Muscle layer of colon (tissue), 2 donors: ENCODE measurements at regions not wholly inside any gene's neighbourhood (a gene's known extent, or its start where the extent isn't known, plus 50 kb on each side); places are given as distances from the start of the nearest gene placed in this dataset.
"Not testable (repeated sequence)": the region's sequence is repeated elsewhere in the genome, so short reads cannot be mapped to it uniquely, and the experiment has no call there.

Source experiments
- H3K27ac ChIP-seq: one replicate; pipeline ENCODE4 v1.7.0; 2013; ENCODE audit warnings: low read depth, mild to moderate bottlenecking, low read length, moderate library complexity
- H3K27me3 ChIP-seq, 2 donors: one replicate each; pipeline ENCODE4 v1.7.0; 2013; ENCODE audit warnings: low read length in 2 of 2, mild to moderate bottlenecking in 2 of 2; ENCODE audit not compliant: insufficient read depth in 2 of 2, control insufficient read depth in 1 of 2
- H3K36me3 ChIP-seq: one replicate; pipeline ENCODE4 v1.7.0; 2013; ENCODE audit warnings: mild to moderate bottlenecking, low read length; ENCODE audit not compliant: insufficient read depth
- H3K4me1 ChIP-seq: one replicate; pipeline ENCODE4 v1.7.0; 2013; ENCODE audit warnings: mild to moderate bottlenecking, low read length; ENCODE audit not compliant: insufficient read depth
- H3K4me3 ChIP-seq, 2 donors: one replicate each; pipeline ENCODE4 v1.7.0; 2013; ENCODE audit warnings: low read length in 2 of 2, low read depth in 1 of 2, mild to moderate bottlenecking in 1 of 2, moderate library complexity in 1 of 2
- H3K9ac ChIP-seq: one replicate; pipeline ENCODE4 v1.7.0; 2013; ENCODE audit warnings: low read length
- H3K9me3 ChIP-seq: one replicate; pipeline ENCODE4 v1.7.0; 2013; ENCODE audit warnings: mild to moderate bottlenecking, low read length
- donor health status: abdominal sarcoma.
- donor health status: Adenocarcinoma of cecum.

GRCh38 chr6:78231002-78231401 lies 578.2 kb downstream of the MEI4 start:
- H3K27ac ChIP-seq: no peak overlapping the region
- no peaks in the 10 kb centered on the region for H3K36me3 ChIP-seq
- H3K27me3 ChIP-seq: no peaks in the 10 kb centered on the region
- no peaks in the 10 kb centered on the region for H3K9me3 ChIP-seq
- no peaks in the 10 kb centered on the region for H3K4me1 ChIP-seq
- no peak overlapping the region for H3K9ac ChIP-seq
- no peak overlapping the region for H3K4me3 ChIP-seq

DNA sequence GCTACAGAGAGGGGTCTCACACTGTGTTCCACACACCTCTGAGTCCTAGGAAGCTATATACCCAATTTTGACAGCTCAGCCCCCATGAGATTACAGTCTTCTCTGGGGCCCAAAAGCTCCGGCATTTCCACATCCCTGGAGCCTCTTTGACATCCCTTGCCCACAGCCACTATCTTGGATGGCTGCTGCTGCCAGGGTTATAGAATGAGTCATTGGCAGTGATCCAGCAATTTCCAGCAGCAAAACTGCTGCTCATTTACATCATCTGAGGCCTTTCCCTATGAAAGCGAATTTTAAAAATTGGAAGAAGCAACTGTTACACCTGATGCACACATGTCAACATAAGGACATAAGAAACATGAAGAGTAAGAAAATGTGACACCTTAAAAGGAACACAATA lies 590.7 kb downstream of the MEI4 start:
- Histone ChIP-seq H3K9me3 (no peaks in the 10 kb centered on the region), H3K4me3 (no peak overlapping the region), H3K4me1 (no peaks in the 10 kb centered on the region), H3K27ac (no peak overlapping the region), H3K36me3 (no peaks in the 10 kb centered on the region), H3K27me3 (no peaks in the 10 kb centered on the region), H3K9ac (no peak overlapping the region)

- no peak overlapping the region for H3K9ac ChIP-seq
- H3K27ac ChIP-seq: no peak overlapping the region
- H3K4me1 ChIP-seq: no peaks in the 10 kb centered on the region
- H3K9me3 ChIP-seq: no peaks in the 10 kb centered on the region
- H3K4me3 ChIP-seq: no peak overlapping the region
- H3K36me3 ChIP-seq: no peaks in the 10 kb centered on the region
- H3K27me3 ChIP-seq: no peaks in the 10 kb centered on the region
These were observed 599.1 kb downstream of the MEI4 start for GRCh38 chr6:78251931-78252330.

DNA sequence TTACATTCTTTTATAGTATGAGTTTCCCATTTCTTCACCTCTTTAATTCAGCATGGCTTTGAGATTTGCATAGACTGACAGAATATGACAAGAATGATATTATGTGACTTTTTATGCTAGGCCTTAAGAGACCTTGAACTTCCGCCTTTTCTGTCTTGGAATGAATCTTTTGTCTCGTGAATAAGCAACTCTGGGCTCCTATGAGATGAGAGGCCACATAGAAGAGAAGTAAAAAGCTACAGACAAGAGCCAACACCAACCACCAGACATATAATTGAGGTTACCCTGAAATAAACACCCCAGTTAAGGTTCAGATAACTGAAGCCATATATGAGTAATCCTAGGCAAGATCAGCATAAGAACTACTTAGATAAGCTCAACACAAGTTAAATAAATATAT lies 600.8 kb downstream of the MEI4 start:
- no peak overlapping the region for H3K27ac ChIP-seq
- H3K4me1 ChIP-seq: no peaks in the 10 kb centered on the region
- no peak overlapping the region for H3K4me3 ChIP-seq
- no peaks in the 10 kb centered on the region for H3K36me3 ChIP-seq
- no peak overlapping the region for H3K9ac ChIP-seq
- no peaks in the 10 kb centered on the region for H3K9me3 ChIP-seq
- H3K27me3 ChIP-seq: no peaks in the 10 kb centered on the region

DNA sequence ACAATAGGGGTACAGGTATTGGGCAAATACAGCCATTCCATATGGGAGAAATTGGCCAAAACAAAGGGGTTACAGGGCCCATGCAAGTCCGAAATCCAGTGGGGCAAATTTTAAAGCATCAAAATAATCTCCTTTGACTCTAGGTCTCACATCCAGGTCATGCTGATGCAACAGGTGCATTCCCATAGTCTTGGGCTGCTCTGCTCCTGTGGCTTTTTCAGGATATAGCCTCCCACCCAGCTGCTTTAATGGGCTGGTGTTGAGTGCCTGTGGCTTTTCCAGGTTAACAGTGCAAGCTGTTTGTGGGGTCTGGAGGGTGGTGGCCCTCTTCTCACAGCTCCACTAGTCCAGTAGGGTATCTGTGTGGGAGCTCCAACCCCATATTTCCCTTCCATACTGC lies 607.1 kb downstream of the MEI4 start:
- Histone ChIP-seq H3K9ac (no peak overlapping the region), H3K27ac (no peak overlapping the region), H3K36me3 (no peaks in the 10 kb centered on the region), H3K27me3 (no peaks in the 10 kb centered on the region), H3K9me3 (no peaks in the 10 kb centered on the region), H3K4me3 (no peak overlapping the region), H3K4me1 (no peaks in the 10 kb centered on the region)

DNA sequence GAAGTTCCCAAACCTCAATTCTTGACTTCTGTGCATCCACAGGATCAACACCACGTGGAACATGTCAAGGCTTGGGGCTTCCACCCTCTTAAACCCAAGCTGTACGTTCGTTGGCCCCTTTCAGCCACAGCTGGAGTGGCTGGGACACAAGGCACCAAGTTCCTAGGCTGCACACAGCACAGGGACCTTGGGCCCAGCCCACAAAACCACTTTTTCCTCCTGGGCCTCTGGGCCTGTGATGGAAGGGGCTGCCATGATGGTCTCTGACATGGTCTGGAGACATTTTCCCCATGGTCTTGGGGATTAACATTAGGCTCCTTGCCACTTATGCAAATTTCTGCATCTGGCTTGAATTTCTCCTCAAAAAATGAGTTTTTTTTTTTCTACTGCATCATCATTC lies 606.9 kb upstream of the IRAK1BP1 start:
- not testable (repeated sequence) for H3K4me3 ChIP-seq, H3K9me3 ChIP-seq, H3K27me3 ChIP-seq, H3K9ac ChIP-seq, H3K4me1 ChIP-seq, H3K36me3 ChIP-seq, H3K27ac ChIP-seq

DNA sequence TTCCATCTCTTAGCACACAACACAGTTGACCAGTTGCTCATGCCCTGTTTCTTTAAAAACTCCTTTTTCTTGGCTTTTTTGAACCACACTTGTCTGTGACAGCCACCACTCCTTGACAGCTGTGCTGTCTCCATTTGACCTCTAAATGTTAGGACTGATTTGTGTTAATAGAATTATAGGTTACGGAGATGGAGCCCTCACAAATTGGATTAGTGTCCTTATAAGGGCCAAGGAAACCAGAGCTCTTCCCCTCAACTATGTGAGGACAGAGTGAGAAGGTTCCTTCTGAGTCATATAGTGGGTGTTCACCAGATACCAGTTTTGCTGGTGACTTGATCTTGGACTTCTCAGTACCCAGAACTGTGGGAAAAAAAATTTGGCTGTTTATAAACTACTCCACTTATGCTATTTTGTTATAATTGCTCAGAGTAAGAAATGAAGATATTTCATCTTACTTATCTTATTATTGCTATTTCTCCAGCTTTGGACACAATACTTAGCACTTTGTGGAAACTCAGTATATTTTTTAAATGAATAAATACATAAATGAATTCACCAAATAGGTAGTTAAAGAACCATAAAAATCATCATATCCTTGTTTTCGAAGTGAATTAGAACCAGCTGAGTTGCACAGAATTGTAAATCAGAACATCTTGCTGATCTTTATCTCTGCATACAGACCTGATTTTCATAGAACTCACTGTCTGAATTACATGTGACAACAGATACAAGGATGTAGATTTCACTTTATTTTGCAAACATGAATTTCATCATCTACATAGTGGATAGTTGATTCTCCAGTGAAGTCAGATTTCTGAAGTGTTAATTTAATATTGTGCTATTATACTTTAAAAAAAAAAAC lies 598.5 kb upstream of the IRAK1BP1 start:
- no peaks in the 10 kb centered on the region for H3K27me3 ChIP-seq
- no peak overlapping the region for H3K9ac ChIP-seq
- no peaks in the 10 kb centered on the region for H3K36me3 ChIP-seq
- no peaks in the 10 kb centered on the region for H3K9me3 ChIP-seq
- no peak overlapping the region for H3K27ac ChIP-seq
- no peaks in the 10 kb centered on the region for H3K4me1 ChIP-seq
- H3K4me3 ChIP-seq: no peak overlapping the region

DNA sequence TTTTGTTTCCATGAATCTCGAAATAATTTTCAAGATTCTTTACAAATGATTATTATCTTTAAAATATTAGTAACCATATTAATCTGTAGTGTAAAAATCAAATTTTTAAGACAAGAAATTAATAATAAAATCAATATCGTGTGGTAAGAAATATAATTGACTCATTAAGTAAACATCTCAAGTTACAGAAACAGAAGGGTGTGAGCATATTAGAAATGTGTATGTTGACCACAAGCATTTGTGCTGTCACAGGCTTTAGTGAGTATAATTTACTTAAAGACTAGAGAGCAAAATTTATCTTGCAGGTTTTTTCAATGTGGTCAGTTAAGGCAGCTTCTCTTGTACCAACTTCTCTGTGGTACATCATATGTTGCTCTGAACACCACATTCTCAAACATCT lies 566.5 kb upstream of the IRAK1BP1 start:
- Histone ChIP-seq H3K9me3 (no peaks in the 10 kb centered on the region), H3K4me3 (no peak overlapping the region), H3K9ac (no peak overlapping the region), H3K4me1 (no peaks in the 10 kb centered on the region), H3K36me3 (no peaks in the 10 kb centered on the region), H3K27ac (no peak overlapping the region), H3K27me3 (no peaks in the 10 kb centered on the region)

GRCh38 chr6:78302411-78302810 lies 564.9 kb upstream of the IRAK1BP1 start:
- H3K27me3 ChIP-seq: no peaks in the 10 kb centered on the region
- H3K4me3 ChIP-seq: no peak overlapping the region
- no peaks in the 10 kb centered on the region for H3K4me1 ChIP-seq
- no peak overlapping the region for H3K27ac ChIP-seq
- no peaks in the 10 kb centered on the region for H3K9me3 ChIP-seq
- H3K9ac ChIP-seq: no peak overlapping the region
- no peaks in the 10 kb centered on the region for H3K36me3 ChIP-seq

DNA sequence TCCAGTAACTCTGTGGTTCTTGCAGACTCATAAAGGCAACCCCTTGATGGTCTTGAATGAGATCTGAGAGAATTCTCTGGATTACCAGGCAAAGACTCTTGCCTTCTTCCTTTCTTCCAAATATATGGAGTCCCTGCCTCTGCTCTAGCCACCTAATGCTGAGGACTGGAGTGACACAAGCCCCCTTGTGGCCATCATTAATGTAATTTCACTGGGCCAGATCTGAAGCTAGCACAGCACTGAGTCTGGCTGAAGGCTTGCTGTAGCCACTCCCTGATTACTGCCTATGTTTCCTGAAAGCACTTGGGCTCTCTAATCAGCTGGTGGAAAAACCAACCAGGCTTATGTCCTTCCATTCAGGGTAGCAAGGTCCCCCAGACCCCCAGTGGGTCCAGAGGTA lies 559.3 kb upstream of the IRAK1BP1 start:
- Histone ChIP-seq H3K27me3 (no peaks in the 10 kb centered on the region), H3K36me3 (no peaks in the 10 kb centered on the region), H3K27ac (no peak overlapping the region), H3K4me3 (no peak overlapping the region), H3K9ac (no peak overlapping the region), H3K9me3 (no peaks in the 10 kb centered on the region), H3K4me1 (no peaks in the 10 kb centered on the region)

DNA sequence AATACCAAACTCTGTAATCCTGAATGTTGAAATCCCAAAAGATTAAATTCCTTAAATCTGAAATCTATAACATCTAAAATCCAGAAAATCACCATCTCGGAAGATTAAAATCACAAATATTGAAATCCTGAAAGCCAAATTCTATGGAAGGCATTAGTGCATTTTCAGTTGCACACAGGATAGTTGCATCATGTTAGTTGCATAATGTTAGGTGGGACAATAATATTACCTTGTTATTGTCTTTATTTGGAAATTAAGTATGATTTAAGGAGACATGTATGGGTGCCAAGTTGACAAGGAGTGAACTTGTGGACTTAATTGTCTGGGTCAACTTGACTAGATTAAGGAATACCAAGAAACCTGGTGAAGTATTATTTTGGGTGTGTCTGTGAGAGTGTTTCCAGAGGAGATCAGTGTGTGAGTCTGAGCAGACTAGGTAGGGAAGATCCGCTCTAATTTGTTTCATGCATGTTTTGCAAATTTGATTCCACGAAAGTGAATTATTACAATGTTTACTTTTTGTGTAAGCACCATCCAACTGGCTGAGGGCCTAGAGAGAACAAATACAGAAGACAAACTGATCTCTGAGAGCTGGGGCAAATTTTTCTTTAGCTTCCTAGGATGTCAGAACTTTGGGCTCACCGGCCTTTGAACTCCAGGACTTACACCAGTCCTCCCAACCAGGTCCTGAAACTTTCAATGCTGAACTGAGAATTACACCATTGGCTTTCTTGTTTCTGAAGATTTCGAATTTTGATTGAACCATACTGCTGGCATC lies 545.1 kb upstream of the IRAK1BP1 start:
- Histone ChIP-seq H3K36me3 (no peaks in the 10 kb centered on the region), H3K27ac (no peak overlapping the region), H3K4me3 (no peak overlapping the region), H3K9me3 (no peaks in the 10 kb centered on the region), H3K4me1 (no peaks in the 10 kb centered on the region), H3K27me3 (no peaks in the 10 kb centered on the region), H3K9ac (no peak overlapping the region)

- Histone ChIP-seq H3K4me1 (no peaks in the 10 kb centered on the region), H3K27me3 (no peaks in the 10 kb centered on the region), H3K27ac (no peak overlapping the region), H3K36me3 (no peaks in the 10 kb centered on the region), H3K4me3 (no peak overlapping the region), H3K9me3 (no peaks in the 10 kb centered on the region), H3K9ac (no peak overlapping the region)
These were observed 543.1 kb upstream of the IRAK1BP1 start for GRCh38 chr6:78324213-78324612.
